SU-DHL-6 (cell line): ENCODE measurements at regions not wholly inside any gene's neighbourhood (a gene's known extent, or its start where the extent isn't known, plus 50 kb on each side); places are given as distances from the start of the nearest gene placed in this dataset.

Experiments used
- H2AFZ ChIP-seq: fragments of 200-600 bp; sonication (generic); 2 replicates; pipeline ENCODE4 v1.6.1; 2014; ENCODE audit warnings: low read depth, mild to moderate bottlenecking, moderate library complexity, mixed read lengths, antibody characterized with exemption, low read length; ENCODE audit not compliant: severe bottlenecking
- H3F3A ChIP-seq: fragments of 200-600 bp; shearing (Covaris generic); 2 replicates; pipeline ENCODE4 v1.6.0; 2016; ENCODE audit warnings: antibody characterized with exemption, mild to moderate bottlenecking; ENCODE audit not compliant: insufficient read depth
- H3K27ac ChIP-seq: fragments of 200-600 bp; sonication (generic); 2 replicates; pipeline ENCODE4 v1.5.1; 2016; ENCODE audit warnings: low read depth, mild to moderate bottlenecking, low read length, moderate library complexity, mixed read lengths
- H3K27me3 ChIP-seq: fragments of 200-600 bp; sonication (generic), shearing (Covaris generic); 2 replicates; pipeline ENCODE4 v1.6.0; 2014; ENCODE audit warnings: mild to moderate bottlenecking, low read length
- H3K36me3 ChIP-seq: fragments of 200-600 bp; sonication (generic); 2 replicates; pipeline ENCODE4 v1.6.1; 2014; ENCODE audit warnings: mild to moderate bottlenecking, low read length, mixed read lengths
- H3K4me2 ChIP-seq: fragments of 300-600, 200-600 bp; shearing (Covaris generic), sonication (generic); 2 replicates; pipeline ENCODE4 v1.6.0; 2014; ENCODE audit warnings: low read length, low read depth, mild to moderate bottlenecking; ENCODE audit not compliant: poor library complexity, severe bottlenecking
- H3K4me3 ChIP-seq: fragments of 200-600 bp; sonication (generic); 2 replicates; pipeline ENCODE4 v1.5.1; 2014; ENCODE audit warnings: antibody characterized with exemption, low read length, mild to moderate bottlenecking, mixed read lengths; ENCODE audit not compliant: insufficient read depth, poor library complexity, severe bottlenecking
- H3K79me2 ChIP-seq: fragments of 200-600 bp; sonication (generic); 2 replicates; pipeline ENCODE4 v1.6.1; 2014; ENCODE audit warnings: mild to moderate bottlenecking, low read length, moderate library complexity; ENCODE audit not compliant: insufficient read depth
- H3K9ac ChIP-seq: fragments of 200-600 bp; sonication (generic); 2 replicates; pipeline ENCODE4 v1.7.0; 2014; ENCODE audit warnings: mild to moderate bottlenecking, low read length
- H3K9me2 ChIP-seq: fragments of 200-600 bp; sonication (generic); replicated peaks from 2 replicates; pipeline ENCODE4 v1.6.1; 2014; ENCODE audit warnings: low read length; ENCODE audit not compliant: insufficient read depth
- H3K9me3 ChIP-seq: fragments of 200-600 bp; sonication (generic); 2 replicates; pipeline ENCODE4 v1.6.1; 2014; ENCODE audit warnings: low read length, mixed read lengths; ENCODE audit not compliant: insufficient read depth
- H4K20me1 ChIP-seq: fragments of 200-600 bp; sonication (generic); 2 replicates; pipeline ENCODE4 v1.6.1; 2014; ENCODE audit warnings: low read depth, mild to moderate bottlenecking, antibody characterized with exemption, low read length, moderate library complexity, mixed read lengths
- CTCF ChIP-seq: fragments of 200-600 bp; sonication (generic); IDR thresholded peaks from one replicate; pipeline ENCODE4 v1.5.1; 2017; ENCODE audit warnings: antibody characterized with exemption, mild to moderate bottlenecking, low read length, moderate library complexity; ENCODE audit not compliant: insufficient read depth, poor library complexity, severe bottlenecking
- EZH2phosphoT487 ChIP-seq: fragments of 200-600 bp; sonication (generic), shearing (Covaris generic); conservative IDR thresholded peaks from 2 replicates; pipeline ENCODE4 v1.6.1; 2018; ENCODE audit warnings: mild to moderate bottlenecking, antibody characterized with exemption, low read length, moderate library complexity, mixed read lengths

GRCh38 chrX:13371186-13371585 lies 51.3 kb upstream of the ATXN3L start:
- TF ChIP-seq EZH2phosphoT487 (no peak), CTCF (no peak)
- Histone ChIP-seq H4K20me1 (no peaks in the 10 kb centered on the region), H3K4me3 (no peak overlapping the region), H2AFZ (no peak overlapping the region), H3K27me3 (no peaks in the 10 kb centered on the region), H3K27ac (no peak overlapping the region), H3K4me2 (no peak overlapping the region), H3K36me3 (no peaks in the 10 kb centered on the region), H3K9ac (no peak overlapping the region), H3K9me3 (no peaks in the 10 kb centered on the region), H3K9me2 (no peaks in the 10 kb centered on the region), H3F3A (no peaks in the 10 kb centered on the region), H3K79me2 (no peaks in the 10 kb centered on the region)

- no peak overlapping the region for H3K4me2 ChIP-seq
- H3K27ac ChIP-seq = no peak overlapping the region
- TF ChIP-seq CTCF (no peak), EZH2phosphoT487 (no peak)
- H2AFZ ChIP-seq = no peak overlapping the region
- no peaks in the 10 kb centered on the region for H3K27me3 ChIP-seq
- H3K9me2 ChIP-seq = no peaks in the 10 kb centered on the region
- no peak overlapping the region for H3K9ac ChIP-seq
- no peaks in the 10 kb centered on the region for H3K79me2 ChIP-seq
- no peaks in the 10 kb centered on the region for H3F3A ChIP-seq
- no peaks in the 10 kb centered on the region for H3K9me3 ChIP-seq
- H3K4me3 ChIP-seq = no peak overlapping the region
- no peaks in the 10 kb centered on the region for H3K36me3 ChIP-seq
- no peaks in the 10 kb centered on the region for H4K20me1 ChIP-seq
Measured at GRCh38 chrX:13370713-13371112, 50.9 kb upstream of the ATXN3L start.
